ENCODE measurements at regions not wholly inside any gene's neighbourhood (a gene's known extent, or its start where the extent isn't known, plus 50 kb on each side); places are given as distances from the start of the nearest gene placed in this dataset.

- no peak overlapping the region for H3K4me3 ChIP-seq
- H3K36me3 ChIP-seq (ENCODE audit: low read depth, missing control alignments), result no peaks in the 10 kb centered on the region
- no peaks in the 10 kb centered on the region for H3K27me3 ChIP-seq
- H3K9me3 ChIP-seq, result no peaks in the 10 kb centered on the region
- TF ChIP-seq CTCF (IDR thresholded peaks at IDR 0.05) (no peak), POLR2A (IDR thresholded peaks at IDR 0.05) (no peak)
- WGBS, 2 donors, result 86 to 87% methylated on average over 7 of the region's 7 CpGs
- intact Hi-C loops (cut with DNase I; ENCODE audit: low total_unique reads), result no loop called here
- DNase-seq, result no peak
- no peak overlapping the region for H3K27ac ChIP-seq
- H3K4me1 ChIP-seq, result no peaks in the 10 kb centered on the region
Observed at GRCh38 chr21:18477043-18477442, 73.5 kb upstream of the TMPRSS15 start.

- TF ChIP-seq CTCF (IDR thresholded peaks at IDR 0.05), result no peak
- TF ChIP-seq POLR2A (IDR thresholded peaks at IDR 0.05), result no peak
- Histone ChIP-seq H3K27me3 (no peaks in the 10 kb centered on the region), H3K36me3 (ENCODE audit: low read depth, missing control alignments) (no peaks in the 10 kb centered on the region), H3K27ac (no peak overlapping the region), H3K4me1 (no peaks in the 10 kb centered on the region), H3K4me3 (no peak overlapping the region), H3K9me3 (no peaks in the 10 kb centered on the region)
- no peak for DNase-seq
- WGBS, 2 donors, result 72 to 92% methylated on average over 1 of the region's 1 CpG
- intact Hi-C loops (cut with DNase I; ENCODE audit: low total_unique reads), result no loop called here
Observed at GRCh38 chr21:18478513-18478912, 74.9 kb upstream of the TMPRSS15 start.

DNA sequence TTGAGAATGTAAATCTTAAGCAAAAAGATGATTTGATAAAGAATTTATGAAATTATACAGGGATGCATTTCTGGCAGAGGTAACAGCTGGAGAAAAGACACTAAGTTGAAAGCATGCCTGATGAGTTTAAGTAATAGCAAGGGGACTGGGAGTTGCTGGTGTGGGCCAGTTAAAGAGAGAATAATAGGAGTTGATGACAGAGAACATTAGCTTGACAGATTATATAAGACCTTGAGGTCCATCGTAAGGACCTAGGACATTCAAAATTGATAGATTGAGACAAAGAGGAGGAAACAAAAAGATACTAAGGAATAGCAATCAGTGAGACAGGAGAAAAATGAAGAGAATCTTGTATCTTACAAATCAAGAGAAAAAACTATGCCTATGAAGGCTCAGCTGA lies 84.7 kb upstream of the TMPRSS15 start:
- no peaks in the 10 kb centered on the region for H3K9me3 ChIP-seq
- TF ChIP-seq CTCF (IDR thresholded peaks at IDR 0.05), result no peak
- no peak for TF ChIP-seq POLR2A (IDR thresholded peaks at IDR 0.05)
- no peaks in the 10 kb centered on the region for H3K4me1 ChIP-seq
- intact Hi-C loops (cut with DNase I; ENCODE audit: low total_unique reads), result no loop called here
- H3K4me3 ChIP-seq, result no peak overlapping the region
- no peak overlapping the region for H3K27ac ChIP-seq
- no peak for DNase-seq
- no peaks in the 10 kb centered on the region for H3K36me3 ChIP-seq (ENCODE audit: low read depth, missing control alignments)
- WGBS, 2 donors, result 43 to 48% methylated on average over 1 of the region's 1 CpG
- H3K27me3 ChIP-seq, result no peaks in the 10 kb centered on the region

GRCh38 chr21:18493422-18493821 lies 89.8 kb upstream of the TMPRSS15 start:
- no peak overlapping the region for H3K27ac ChIP-seq
- intact Hi-C loops (cut with DNase I; ENCODE audit: low total_unique reads), result no loop called here
- TF ChIP-seq POLR2A (IDR thresholded peaks at IDR 0.05) (no peak), CTCF (IDR thresholded peaks at IDR 0.05) (no peak)
- WGBS, 2 donors, result 40 to 61% methylated on average over 8 of the region's 8 CpGs
- H3K9me3 ChIP-seq, result no peaks in the 10 kb centered on the region
- no peaks in the 10 kb centered on the region for H3K36me3 ChIP-seq (ENCODE audit: low read depth, missing control alignments)
- no peak for DNase-seq
- no peaks in the 10 kb centered on the region for H3K4me1 ChIP-seq
- no peak overlapping the region for H3K4me3 ChIP-seq
- H3K27me3 ChIP-seq, result no peaks in the 10 kb centered on the region

GRCh38 chr21:18495523-18495922 lies 91.9 kb upstream of the TMPRSS15 start:
- DNase-seq, result no peak
- TF ChIP-seq CTCF (IDR thresholded peaks at IDR 0.05) (no peak), POLR2A (IDR thresholded peaks at IDR 0.05) (no peak)
- H3K9me3 ChIP-seq, result no peaks in the 10 kb centered on the region
- 65 to 73% methylated on average over 1 of the region's 1 CpG for WGBS, 2 donors
- H3K4me3 ChIP-seq, result no peak overlapping the region
- H3K4me1 ChIP-seq, result no peaks in the 10 kb centered on the region
- no peaks in the 10 kb centered on the region for H3K36me3 ChIP-seq (ENCODE audit: low read depth, missing control alignments)
- intact Hi-C loops (cut with DNase I; ENCODE audit: low total_unique reads), result no loop called here
- no peaks in the 10 kb centered on the region for H3K27me3 ChIP-seq
- no peak overlapping the region for H3K27ac ChIP-seq
